ENCODE measurements at regions not wholly inside any gene's neighbourhood (a gene's known extent, or its start where the extent isn't known, plus 50 kb on each side); places are given as distances from the start of the nearest gene placed in this dataset.

- no peak for TF ChIP-seq POLR2A (IDR thresholded peaks at IDR 0.05)
- no peak for TF ChIP-seq CTCF (IDR thresholded peaks at IDR 0.05)
- intact Hi-C loops (cut with DNase I) = no loop called here
- no peaks in the 10 kb centered on the region for H3K9me3 ChIP-seq (replicated peaks in 1 of 3)
- WGBS, 4 donors = 70 to 86% (median 80%) methylated on average over 4 of the region's 4 CpGs
- H3K4me3 ChIP-seq = no peak overlapping the region
- DNase-seq = no peak
- H3K27ac ChIP-seq = no peak overlapping the region
- H3K36me3 ChIP-seq (replicated peaks in 1 of 2) = no peaks in the 10 kb centered on the region
- H3K4me1 ChIP-seq (replicated peaks in 1 of 2) = peaks cover 8% of the 10 kb centered on the region in 2 donors
- H3K27me3 ChIP-seq = no peaks in the 10 kb centered on the region
These were observed 283.4 kb upstream of the PARD3B start for GRCh38 chr2:204261846-204262245.

DNA sequence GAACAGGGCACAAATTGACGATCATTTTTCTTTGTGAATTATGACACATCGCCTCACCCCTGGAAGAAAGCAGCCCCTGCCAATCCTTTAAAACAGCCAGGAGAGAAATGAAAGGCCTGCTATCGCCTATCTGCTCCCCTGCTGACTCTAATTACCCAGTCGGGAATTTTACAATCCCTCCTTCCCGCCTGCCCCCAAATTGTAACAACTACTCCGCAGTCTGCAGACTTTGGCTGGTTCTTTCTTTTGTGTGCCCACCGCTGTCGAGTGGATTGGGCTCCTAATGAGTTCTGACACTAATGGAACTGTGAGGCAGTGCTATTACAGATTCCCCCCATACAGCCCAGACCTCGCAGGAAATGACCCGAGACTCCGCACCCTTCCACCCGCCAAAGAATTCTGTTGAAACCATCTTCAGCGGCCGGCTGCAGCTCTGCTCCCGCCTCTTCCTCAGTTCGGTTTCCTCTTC, 281.2 kb upstream of the PARD3B start:
- Histone ChIP-seq H3K36me3 (replicated peaks in 1 of 2) (no peaks in the 10 kb centered on the region), H3K4me3 (no peak overlapping the region), H3K9me3 (replicated peaks in 1 of 3) (no peaks in the 10 kb centered on the region), H3K27ac (no peak overlapping the region), H3K27me3 (no peaks in the 10 kb centered on the region), H3K4me1 (replicated peaks in 1 of 2) (no peaks in the 10 kb centered on the region)
- WGBS, 4 donors = 77 to 83% (median 79%) methylated on average over 16 of the region's 16 CpGs
- no peak for DNase-seq
- intact Hi-C loops (cut with DNase I) = no loop called here
- TF ChIP-seq CTCF (IDR thresholded peaks at IDR 0.05) (no peak), POLR2A (IDR thresholded peaks at IDR 0.05) (no peak)

GRCh38 chr2:204264621-204265140, 280.6 kb upstream of the PARD3B start:
- H3K27ac ChIP-seq = no peak overlapping the region
- no peaks in the 10 kb centered on the region for H3K4me1 ChIP-seq (replicated peaks in 1 of 2)
- no peak for DNase-seq
- no peaks in the 10 kb centered on the region for H3K9me3 ChIP-seq (replicated peaks in 1 of 3)
- H3K36me3 ChIP-seq (replicated peaks in 1 of 2) = no peaks in the 10 kb centered on the region
- TF ChIP-seq POLR2A (IDR thresholded peaks at IDR 0.05) = no peak
- TF ChIP-seq CTCF (IDR thresholded peaks at IDR 0.05) = no peak
- no peaks in the 10 kb centered on the region for H3K27me3 ChIP-seq
- H3K4me3 ChIP-seq = no peak overlapping the region
- intact Hi-C loops (cut with DNase I) = no loop called here
- whole genome bisulfite sequencing, 4 donors = 56 to 80% (median 68%) methylated on average over 5 of the region's 5 CpGs

DNA sequence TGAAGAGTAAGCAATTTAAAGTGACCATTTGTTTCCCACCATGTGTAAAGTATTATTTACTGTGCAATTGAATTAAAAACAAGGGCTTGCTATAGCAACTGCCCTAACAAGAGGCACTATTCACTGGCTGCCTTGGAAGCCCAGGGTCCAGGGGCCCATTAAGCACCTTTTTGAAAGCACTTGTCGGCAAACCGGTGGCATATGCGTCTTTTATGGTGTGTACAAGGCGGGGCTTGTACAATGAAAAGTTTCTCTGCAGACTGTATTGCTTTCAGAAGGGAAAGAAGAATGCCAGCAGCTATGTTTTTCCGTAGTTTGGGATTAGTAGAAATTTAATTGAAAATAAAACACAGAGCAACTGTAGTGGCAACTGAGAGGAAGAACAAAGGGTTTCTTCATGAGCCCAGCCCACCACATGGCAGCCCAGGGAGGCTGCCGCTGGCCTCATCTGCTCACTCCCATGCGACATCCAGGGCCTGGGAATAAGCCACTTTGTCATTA, 279.5 kb upstream of the PARD3B start:
- intact Hi-C loops (cut with DNase I) = no loop called here
- 89 to 93% (median 89%) methylated on average over 7 of the region's 7 CpGs for WGBS, 4 donors

More for the DNA sequence above, 279.5 kb upstream of the PARD3B start:
- no peak for TF ChIP-seq POLR2A (IDR thresholded peaks at IDR 0.05)
- TF ChIP-seq CTCF (IDR thresholded peaks at IDR 0.05) = no peak
- Histone ChIP-seq H3K27ac (no peak overlapping the region), H3K27me3 (peaks cover 3% of the 10 kb centered on the region), H3K36me3 (replicated peaks in 1 of 2) (no peaks in the 10 kb centered on the region), H3K4me1 (replicated peaks in 1 of 2) (no peaks in the 10 kb centered on the region), H3K9me3 (replicated peaks in 1 of 3) (no peaks in the 10 kb centered on the region), H3K4me3 (no peak overlapping the region)
- DNase-seq = no peak
